GM04503 (cell line): ENCODE measurements at regions not wholly inside any gene's neighbourhood (a gene's known extent, or its start where the extent isn't known, plus 50 kb on each side); places are given as distances from the start of the nearest gene placed in this dataset.
A peak's percentile ranks its signal among the peaks of the same experiment; 100 is the strongest.

Experiments used
- DNase-seq: peaks from one replicate; pipeline ENCODE4 v3.0.0-alpha.2; 2012; ENCODE audit warnings: low read depth

DNA sequence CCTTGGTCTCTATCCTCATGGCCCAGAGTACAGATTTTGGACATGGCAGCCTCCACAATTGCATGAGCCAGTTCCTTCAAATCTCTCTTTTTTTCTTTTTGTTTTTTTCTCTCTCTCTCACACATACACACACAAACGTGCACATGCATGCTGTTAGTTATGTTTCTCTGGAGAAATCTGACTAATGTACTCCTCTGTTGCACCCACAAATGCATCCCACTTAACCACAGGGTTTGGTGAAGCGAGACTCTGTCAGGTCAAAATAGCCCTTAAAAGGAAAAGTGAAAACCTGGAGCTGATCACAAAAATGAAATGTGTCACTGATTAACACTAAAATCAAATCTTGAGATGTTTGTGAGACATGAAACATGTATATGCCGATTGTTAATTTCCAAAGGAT lies 374.6 kb upstream of the ARGLU1 start:
- DNase-seq, result no peak

GRCh38 chr13:106941779-106942178 lies 373.8 kb upstream of the ARGLU1 start:
- DNase-seq, result no peak

- no peak for DNase-seq
Measured at GRCh38 chr13:106927421-106927820, 359.5 kb upstream of the ARGLU1 start.

- DNase-seq, result no peak
Measured at GRCh38 chr13:106922384-106922783, 354.4 kb upstream of the ARGLU1 start.

- DNase-seq, result no peak
Measured at GRCh38 chr13:106919638-106920037, 351.7 kb upstream of the ARGLU1 start.

DNA sequence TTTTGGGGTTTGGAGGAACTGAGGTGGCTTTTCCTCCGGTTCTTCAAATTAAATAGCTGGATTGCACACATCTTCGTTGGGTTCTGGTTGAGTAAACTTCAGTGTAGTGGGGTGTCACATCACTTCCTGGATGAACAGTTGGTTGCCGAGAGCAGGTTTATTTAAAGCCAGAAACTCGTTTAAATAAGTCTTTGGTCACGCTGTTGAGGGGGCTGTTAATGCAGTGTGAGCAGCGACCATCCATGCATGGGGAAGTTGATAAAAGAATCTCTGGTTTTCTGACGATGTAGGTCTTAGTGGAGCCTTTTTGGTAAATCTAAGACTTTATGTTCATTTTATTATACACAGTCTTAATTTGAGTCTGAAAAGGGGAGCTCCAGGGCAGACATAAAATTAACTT lies 351.2 kb upstream of the ARGLU1 start:
- DNase-seq, result no peak

- no peak for DNase-seq
Measured at GRCh38 chr13:106918557-106918860, 350.6 kb upstream of the ARGLU1 start.

- DNase-seq, result peak; percentile 17
Measured at GRCh38 chr13:106917673-106918556, 350.0 kb upstream of the ARGLU1 start.

- DNase-seq, result no peak
Measured at GRCh38 chr13:106917024-106917571, 349.2 kb upstream of the ARGLU1 start.

- peak; percentile 13 for DNase-seq
Measured at GRCh38 chr13:106916329-106916976, 348.5 kb upstream of the ARGLU1 start.

GRCh38 chr13:106915146-106915545 lies 347.2 kb upstream of the ARGLU1 start:
- DNase-seq, result no peak

DNA sequence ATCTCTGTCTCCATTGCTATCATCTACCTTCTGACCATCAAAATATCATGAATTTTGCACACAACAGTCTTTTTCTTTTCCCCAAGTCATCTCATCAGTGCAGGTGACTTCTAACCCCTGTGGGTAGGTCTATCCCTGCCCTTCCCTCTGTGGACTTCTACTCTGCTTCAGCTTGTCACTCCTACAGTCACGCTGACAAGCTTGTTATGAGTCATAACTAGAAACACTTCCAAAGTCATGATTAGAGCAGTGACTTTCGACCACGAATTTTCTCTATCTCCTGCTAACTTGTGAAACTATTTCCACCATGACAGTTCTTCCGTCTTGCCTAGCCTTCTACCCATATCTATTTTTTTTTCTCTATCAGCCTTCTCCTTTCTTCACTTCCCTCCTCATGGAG lies 343.7 kb upstream of the ARGLU1 start:
- no peak for DNase-seq

DNA sequence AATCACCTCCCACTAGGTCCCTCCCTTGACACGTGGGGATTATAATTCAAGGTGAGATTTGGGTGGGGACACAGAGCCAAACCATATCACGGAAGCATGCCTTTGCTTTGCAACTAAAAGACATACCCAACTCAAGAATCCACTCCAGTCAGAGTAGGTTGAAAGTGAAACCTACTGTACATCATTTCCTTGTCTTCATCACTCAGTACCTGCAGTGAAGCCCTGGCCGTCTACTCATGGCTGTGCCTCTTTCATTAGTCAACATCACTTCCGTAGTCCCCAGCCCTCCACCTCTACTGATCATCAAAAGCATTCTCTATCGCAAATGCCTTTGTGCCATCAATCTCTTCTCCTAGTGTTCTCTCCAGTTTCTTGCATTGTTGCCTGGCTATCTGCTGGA lies 343.1 kb upstream of the ARGLU1 start:
- DNase-seq, result no peak

GRCh38 chr13:106906426-106906996 lies 338.6 kb upstream of the ARGLU1 start:
- no peak for DNase-seq

DNA sequence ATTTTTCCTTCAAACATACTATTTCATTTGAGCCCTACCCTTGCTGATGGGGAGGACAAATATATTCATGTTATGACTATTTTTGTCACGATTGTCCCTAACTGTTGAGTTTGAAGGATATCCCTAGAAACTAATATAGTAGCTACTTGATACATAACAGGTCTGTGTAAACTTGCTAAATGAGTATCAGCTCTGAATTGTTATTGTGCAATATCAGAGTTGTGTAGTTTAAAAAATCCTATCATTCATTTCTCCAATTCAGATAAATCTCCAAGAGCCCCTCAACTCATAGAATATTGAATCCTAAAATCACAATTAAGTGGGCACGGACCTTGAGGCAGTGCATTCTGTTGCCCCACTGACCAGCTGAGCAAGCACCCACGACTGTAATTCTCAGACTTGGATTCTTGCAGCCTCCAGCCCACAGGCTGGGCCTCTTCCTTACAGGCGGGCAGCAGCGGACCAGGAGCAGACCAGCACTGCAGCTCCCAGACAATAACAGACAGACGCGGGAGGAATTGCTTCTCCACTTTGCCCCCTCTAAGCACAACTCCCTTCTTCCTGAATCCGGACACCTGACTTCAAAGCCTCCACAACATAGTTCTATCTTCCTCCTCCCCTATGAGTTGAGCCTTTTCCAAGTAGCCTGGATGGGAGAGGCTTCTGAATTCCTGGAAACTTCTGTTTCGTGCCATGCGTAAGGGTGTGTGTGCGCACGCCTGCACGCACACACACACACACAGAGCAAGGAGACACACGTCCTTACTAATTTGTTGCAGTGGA lies 337.6 kb upstream of the ARGLU1 start:
- no peak for DNase-seq

DNA sequence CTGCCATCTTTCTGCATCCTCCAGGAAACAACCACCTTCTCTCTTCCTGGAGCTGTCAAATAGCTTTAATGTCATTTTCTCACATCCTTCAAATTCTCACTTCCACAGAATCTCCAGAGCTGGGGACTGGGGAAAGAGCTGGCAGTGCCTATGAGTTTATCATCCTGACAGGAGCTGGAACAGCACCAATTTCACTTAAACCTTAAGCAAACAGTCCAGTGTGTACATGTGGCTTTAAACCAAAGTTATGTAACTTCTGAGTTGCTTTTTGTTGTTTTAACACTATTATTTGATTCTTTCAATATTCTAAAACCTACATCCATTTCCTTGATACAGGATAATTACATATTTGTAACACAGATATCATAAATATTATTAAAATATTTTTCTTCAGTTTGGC lies 331.5 kb upstream of the ARGLU1 start:
- no peak for DNase-seq

- DNase-seq, result no peak
Measured at GRCh38 chr13:106898231-106898630, 330.3 kb upstream of the ARGLU1 start.

GRCh38 chr13:106888148-106888547 lies 320.2 kb upstream of the ARGLU1 start:
- DNase-seq, result no peak

GRCh38 chr13:106887686-106888085 lies 319.7 kb upstream of the ARGLU1 start:
- no peak for DNase-seq

- no peak for DNase-seq
Measured at GRCh38 chr13:106883976-106884375, 316.0 kb upstream of the ARGLU1 start.

DNA sequence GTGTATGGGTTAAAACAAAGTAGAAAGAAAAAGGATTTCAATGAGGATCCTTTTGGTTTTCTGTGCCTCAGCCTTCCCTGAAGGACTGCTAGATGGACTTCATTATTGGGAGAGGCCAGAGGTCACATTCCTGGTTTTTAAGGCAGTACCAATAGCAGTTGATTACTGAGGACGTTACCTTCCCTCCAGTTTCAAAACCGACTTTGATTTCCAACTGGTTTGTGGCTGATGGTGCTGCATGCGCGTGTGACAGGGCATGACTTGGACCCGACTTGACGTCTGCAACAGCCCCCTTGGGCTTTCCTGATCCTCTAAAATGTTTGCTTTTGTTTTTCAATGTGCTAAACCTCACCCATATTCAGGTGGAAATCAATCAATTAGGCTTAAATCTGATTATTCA lies 314.3 kb upstream of the ARGLU1 start:
- DNase-seq, result no peak

GRCh38 chr13:106879806-106880205 lies 311.9 kb upstream of the ARGLU1 start:
- DNase-seq, result no peak
